HG02885 (cell line): ENCODE measurements at regions not wholly inside any gene's neighbourhood (a gene's known extent, or its start where the extent isn't known, plus 50 kb on each side); places are given as distances from the start of the nearest gene placed in this dataset.
"Not testable (repeated sequence)": the region's sequence is repeated elsewhere in the genome, so short reads cannot be mapped to it uniquely, and the experiment has no call there.

ENCODE experiments used
- ATAC-seq: cut with Tn5 transposase; IDR thresholded peaks from one replicate; pipeline ENCODE4 v1.9.1; 2021; ENCODE audit warnings: mild to moderate bottlenecking; ENCODE audit not compliant: unreplicated experiment, poor library complexity

DNA sequence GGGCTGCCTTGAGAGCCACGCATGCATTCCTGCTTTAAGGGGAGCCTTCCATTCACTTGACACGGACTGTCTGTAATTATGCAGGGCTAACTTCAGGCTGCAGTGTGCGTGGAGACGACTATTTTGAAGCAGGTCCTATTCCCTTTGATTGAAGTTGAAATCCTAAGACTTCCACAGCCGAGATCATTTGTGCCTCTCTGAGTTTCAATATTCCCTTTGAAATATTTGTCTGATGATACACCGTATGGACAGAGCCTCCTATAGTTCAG is 585.2 kb downstream of the TTLL7 start:
- not testable (repeated sequence) for ATAC-seq

DNA sequence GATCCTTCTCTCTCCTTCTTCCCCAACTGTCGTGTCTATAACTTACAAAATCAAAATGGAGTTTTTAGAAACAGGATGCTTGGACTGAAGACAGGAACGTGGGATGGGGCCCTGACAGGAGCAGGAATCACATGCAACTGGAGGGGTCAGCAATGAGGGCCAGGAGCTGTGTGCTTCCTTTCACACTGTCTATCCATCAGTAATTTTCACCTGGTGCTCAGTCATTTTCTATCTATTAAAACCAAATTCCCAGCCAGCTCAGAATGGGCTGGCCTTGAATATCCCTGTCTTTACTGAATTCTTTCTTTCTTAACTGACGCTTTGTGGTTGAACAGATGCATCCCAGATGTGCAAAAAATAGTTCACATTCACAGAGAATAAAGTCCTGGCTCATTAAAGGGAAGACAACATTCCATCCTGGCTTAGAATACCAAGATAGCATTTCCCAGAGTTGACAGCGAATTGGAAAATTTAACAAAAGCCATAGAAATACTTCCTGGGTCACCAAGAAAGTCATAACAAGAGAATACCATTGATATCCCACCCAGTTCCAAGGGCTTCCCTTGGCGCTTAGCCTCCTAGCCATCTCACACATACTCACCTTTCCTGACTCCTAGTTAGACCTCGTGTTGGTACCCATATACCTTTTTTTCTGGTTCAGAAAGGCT is 588.1 kb downstream of the TTLL7 start:
- not testable (repeated sequence) for ATAC-seq

DNA sequence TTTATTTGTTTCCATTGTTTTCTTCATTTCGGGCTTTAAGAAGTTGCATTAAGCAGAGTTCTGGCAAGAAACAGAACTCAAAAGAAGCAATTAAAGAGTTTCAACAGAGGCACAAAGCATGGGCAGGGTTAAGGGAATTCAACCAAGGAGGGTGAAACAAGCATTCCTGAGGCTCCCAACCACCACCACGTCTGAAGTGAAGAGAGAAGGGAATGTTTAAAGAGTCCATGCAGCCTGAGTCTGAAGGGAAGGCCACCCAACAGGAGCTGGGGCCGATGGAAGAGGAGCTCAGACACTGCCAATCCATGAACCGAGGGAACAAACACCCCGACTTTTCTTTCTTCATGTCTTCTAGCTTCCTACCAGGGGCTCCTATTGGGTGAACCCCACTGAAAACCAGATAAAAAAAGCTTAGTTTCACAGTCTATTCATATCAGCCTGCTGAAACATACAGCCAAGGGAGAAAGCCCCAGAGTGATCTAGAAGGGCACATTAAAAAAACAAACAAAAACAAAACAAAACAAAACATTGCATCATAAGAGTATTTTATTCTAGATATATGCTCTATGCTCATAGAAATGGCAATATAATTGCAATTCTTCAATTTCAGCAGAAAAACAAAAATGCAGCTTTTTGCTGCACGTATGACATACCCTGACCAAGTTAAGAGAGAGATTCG is 592.1 kb downstream of the TTLL7 start:
- peak; percentile 39 for ATAC-seq

DNA sequence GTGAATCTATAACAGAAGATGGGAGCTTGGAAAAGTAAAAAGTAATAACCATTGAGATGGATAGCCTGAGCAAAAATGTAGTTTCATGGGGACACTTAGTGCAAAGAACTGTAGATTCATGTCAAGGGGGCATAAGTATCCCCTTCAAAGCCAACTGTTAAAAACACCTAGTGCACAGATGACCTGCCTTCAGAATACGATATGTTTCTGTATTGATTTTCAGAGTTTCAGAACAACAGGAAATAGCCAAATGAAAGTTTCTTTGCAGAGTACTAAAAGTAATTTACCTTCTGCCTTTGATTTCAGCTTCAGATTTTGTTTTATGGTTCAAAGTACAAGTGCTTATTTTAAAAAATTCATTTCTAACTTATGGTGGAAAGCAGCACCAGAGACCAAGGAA is 593.1 kb downstream of the TTLL7 start:
- peak; percentile 52 for ATAC-seq

DNA sequence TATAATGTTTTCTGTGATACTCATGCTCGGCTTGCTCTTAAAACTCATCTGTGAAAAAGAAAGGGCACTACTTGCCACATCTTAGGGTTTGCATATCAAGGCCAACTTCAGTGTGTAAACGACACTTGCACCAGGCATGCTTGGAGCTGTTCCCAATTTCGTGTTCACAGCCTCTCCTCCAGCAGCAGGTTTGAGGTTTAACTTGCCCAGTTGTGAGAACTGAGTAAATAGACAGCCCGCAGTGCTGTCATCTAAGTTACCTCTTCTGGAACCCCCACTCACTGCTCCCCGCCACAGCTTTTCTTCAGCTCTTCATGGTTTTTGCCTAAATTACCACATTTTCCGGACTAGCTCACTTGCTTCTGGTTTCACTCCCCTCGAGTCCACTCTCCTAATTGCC is 595.4 kb downstream of the TTLL7 start:
- ATAC-seq, result peak; percentile 47

DNA sequence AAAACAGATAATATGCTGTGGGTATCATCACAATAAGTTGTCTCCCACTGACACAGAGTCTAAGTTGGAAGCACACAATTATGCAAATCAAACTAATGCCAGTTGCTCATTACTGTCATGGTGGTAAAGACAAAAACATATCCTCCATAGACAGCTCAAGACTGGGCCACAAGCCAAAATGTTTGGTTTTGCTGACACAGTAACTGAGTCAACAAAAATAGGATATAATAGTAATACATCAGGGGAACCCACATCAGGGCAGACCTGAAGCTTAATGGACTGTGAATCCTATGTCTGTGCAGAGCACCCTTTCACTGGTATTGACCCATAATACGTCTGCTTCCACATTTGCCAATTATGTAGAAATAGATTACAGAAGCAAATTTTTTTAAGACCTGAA is 597.8 kb downstream of the TTLL7 start:
- not testable (repeated sequence) for ATAC-seq

DNA sequence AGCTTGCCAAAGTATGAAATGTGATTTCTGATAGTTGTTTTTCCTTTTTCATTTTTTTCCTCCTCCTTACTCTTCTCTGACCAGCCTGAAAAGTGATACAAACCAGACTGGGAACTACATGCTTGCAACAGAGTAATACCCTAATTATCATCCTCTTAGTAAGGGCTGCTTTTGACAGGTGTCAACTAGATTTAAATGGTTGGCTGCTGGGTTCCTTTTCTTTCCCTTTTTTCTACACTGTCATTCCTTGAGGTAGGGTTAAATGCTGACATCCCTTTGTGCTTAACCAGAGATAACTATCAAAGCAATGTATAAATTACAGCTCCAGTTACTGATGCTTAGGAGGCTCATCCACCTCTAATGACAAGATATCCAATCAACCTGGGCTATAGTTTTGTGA is 598.8 kb downstream of the TTLL7 start:
- ATAC-seq, result not testable (repeated sequence)

DNA sequence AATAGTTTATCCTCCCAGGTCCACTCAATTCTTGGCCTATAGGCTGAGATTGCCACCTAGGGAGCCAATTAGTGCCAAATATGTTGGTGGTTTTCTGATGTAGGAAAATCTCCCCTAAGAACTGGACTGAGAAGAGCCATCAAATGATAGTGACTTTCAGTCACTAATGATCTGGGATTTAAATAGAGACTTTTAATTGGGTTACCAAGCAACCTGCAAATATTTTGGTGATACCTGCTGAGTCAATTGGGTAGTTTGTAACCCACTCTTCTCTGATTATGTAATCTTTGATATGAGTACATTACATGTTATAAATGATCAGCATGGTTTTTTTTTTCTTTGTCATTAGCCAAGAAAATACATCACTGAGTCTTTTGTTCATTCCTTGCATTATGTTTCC is 600.8 kb downstream of the TTLL7 start:
- ATAC-seq, result not testable (repeated sequence)

DNA sequence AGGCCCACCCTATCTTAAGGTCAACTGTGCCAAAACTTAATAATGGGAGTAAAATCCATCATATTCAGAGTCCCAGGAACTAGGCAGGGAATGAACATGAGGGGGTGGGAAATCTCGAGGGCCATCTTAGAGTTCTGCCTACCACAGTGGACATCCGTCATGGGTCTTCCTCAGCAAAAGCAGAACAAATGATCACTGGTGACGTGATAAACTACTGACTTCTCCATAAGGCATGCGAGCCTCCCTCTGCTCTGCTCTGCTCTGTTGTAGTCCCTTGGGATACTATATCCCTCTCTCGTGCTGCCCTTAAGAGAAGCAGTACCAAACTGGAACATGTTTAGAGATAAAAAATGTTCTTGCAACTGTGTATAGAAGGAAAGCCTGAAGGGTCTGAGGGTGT is 603.8 kb downstream of the TTLL7 start:
- not testable (repeated sequence) for ATAC-seq

DNA sequence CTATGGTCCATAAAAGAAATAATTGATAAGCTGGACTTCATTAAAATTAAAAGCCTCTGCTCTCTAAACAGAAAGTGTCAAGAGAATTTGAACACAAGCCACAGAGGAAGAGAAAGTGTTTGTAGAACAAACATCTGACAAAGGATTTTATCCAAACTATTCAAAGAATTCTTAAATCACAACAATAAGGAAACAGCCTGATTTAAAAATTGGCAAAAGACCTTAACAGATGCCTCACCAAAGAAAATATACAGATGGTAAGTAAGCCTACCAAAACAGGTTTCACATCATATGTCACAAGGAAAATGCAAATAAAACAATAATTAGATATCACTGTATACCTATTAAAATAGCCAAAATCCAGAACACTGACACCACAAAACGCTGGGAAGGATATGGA is 612.0 kb downstream of the TTLL7 start:
- not testable (repeated sequence) for ATAC-seq

DNA sequence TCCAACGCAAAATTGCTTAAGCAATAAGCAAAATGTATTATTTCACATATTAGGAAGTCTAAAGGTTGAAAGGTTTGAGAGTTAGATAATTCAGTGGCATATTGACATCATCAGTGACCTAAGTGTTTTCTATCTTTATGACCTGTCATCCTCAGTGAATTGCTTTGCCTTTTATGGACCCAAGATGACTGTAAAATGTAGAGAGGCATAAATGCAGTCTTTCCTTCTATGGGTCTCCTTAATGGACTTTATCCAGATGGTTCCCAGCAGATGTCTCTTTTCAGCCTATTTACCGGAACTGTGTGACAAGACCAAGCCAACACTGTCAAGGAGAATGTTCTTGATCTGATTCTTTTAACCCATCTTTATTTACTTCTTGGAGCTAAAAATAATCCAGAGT is 615.8 kb downstream of the TTLL7 start:
- ATAC-seq, result not testable (repeated sequence)

DNA sequence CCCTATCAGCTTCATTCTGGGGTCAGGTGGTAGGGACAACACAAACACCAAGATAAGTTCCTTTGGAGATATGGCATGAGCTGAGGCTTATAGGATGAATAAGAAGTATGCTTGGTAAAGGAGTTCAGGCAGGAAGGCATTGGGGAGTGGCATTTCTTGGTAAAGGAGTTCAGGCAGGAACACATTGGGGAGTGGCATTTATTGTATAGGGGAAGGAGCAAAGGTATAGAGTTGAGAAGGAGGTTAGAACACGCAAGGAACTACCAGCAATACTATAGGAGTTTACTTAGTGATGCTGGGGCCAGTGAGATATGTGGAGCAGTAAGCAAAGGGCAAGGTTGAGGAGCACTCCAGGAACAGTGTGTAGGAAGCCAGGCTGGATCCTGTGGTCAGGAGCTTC is 625.9 kb downstream of the TTLL7 start:
- not testable (repeated sequence) for ATAC-seq

DNA sequence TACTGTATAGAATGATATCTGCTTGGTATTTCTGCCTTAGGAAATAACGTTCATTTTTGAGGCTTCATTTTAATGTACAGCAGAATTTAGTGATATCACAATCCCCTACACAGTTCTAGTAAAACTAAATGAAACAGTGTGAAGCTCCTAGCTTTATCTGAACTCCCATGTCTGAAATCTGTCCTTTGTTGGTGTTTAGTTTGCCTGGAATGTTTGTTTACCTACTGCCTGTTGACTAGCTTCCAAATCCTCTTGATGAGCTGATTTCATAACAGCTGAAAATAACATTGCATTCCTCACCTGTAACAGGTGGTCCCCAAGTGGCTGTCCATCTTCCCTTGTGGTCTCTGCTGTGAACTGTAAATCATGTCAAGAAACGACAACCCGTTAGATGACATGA is 629.1 kb downstream of the TTLL7 start:
- not testable (repeated sequence) for ATAC-seq

DNA sequence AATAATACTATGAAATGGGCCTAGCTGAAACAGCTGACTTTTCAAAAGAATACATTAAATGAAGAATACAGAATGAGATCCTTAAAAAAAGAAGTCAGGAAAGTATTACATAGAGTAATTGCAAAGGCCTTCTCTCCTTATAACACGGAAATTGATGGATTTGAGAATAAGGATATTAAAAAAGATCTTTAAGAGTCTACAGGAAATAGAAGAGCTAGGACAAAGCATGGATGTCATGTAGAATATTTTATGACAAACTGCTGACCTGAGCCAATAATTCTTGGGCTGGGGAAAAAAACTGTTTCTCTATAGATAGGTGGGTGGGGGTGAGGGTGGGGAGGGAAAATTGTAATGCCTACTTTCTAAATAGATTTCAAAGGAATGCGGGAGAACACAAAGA is 633.6 kb downstream of the TTLL7 start:
- not testable (repeated sequence) for ATAC-seq

DNA sequence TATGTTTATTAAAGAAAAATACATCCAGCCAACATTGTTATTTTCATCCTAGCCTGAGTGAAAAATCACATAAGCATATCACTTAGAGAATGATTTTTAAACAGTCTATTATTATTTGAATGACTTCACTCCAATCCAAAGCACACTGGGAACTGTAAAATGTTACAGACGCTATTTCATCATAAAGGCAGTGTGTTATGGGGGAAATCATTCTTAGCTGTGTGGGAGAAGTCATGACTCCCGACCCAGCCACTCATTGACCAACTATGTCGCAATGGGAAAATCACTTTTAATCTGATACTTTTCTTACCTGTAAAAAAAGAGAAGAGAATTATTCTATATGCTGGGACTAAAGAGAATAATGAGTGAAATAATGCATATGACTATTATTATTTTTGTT is 653.6 kb downstream of the TTLL7 start:
- ATAC-seq, result not testable (repeated sequence)

DNA sequence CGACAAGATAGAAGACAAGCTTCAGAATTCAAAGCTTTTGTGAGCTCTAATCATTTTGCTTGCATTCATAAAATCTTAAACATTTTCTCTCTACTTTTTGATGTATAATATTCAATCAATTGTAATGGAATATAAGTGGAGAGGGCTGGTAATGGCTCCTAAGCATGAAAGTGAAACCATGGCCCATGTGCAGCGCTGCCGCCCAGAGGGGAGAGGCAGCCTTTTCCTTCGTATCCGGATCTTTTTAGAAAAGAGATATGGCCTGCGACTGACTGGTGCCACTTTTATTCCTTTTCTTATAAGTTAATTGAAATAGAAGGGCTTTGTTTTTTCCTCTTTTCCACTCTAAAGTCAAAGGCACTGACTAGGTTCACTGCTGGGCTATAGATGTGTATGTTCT is 655.2 kb downstream of the TTLL7 start:
- ATAC-seq, result not testable (repeated sequence)

DNA sequence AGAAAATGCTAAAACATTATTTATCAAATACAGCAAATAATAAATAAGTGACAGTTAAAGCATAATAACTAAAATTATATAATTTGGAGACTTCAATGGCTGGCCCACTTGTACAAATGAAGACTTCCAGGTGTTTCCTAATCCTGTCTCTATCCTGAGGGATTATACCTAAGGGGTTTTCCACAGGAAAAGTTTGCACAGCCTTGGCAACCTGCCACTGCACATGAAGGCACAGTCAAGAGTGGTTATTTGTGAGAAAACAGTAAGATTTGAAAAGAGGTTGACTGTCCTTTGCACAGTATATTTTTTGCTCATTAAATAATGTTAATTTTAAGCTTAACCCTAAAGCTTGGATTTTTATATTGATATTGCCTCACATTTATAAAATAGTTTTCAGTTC is 655.9 kb downstream of the TTLL7 start:
- not testable (repeated sequence) for ATAC-seq

DNA sequence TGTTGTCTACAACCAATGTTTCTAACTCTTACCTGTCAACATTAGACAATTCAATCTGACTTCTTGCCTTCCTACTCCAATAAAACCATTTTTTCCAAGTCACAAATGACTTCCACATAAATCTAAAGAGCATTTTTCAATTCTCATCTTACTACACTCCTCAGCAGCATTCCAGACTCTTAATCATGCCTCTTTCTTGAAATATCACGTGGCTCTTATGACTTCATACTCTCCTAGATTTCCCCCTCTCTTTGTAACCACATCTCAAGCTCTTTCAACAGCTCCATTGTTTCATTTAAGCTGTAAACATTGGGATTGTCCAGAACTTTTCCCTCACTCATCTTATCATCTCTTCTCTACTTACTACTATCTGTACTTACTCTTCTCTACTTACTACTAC is 666.6 kb downstream of the TTLL7 start:
- ATAC-seq, result not testable (repeated sequence)

DNA sequence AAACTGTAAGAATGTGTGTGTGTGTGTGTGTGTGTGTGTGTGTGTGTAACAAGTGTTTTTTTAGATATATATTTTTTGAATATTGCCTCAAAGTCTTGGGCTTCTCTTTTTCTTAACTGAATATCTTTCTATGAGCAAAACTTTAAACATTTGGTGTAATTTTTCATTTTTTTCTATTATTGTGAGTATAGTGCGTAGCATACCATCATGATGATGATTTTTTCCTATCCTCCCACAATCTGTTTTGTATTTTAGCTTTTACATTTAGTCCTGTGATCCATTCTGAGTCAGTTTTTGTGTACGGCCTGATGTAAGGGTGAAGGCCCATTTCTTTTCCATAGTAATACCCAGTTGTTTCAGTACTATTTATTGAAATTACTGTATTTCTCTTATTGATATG is 680.6 kb downstream of the TTLL7 start:
- ATAC-seq, result no peak

DNA sequence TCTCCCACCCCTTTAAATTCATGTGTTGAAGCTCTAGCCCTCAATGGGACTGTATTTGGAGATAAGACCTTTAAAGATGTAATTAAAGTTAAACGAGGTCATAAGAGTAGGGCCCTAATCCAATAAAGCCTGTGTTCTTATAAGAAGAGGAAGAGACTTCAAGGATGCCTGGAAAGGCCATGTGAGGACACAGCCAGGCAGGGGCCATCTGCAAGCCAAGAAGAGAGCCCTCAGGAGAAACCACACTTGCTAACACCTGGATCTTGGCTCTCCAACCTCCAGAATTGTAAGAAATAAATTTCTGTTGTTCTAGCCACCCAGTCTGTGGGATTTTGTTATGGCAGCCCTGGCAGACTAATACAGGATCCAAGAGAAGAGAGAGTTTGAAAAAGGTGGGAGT is 683.5 kb downstream of the TTLL7 start:
- not testable (repeated sequence) for ATAC-seq

DNA sequence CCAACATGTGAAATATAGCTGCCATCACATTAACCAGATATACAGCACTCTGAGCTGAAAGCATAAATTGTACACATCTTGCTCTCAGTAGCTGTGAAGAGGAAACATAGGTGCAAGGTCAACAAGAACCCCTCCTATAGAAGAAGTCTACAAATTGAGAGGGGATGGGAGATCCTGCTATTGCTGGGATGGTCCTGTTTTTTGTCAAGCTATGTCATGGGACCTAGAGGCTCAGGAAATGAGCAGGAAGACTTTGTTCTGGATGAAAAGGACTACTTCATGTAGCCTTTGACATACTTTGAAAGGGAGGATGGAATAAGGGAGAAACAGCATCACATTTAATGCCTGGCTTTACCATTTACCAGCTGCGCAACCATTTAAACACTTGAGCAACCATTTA is 688.8 kb downstream of the TTLL7 start:
- not testable (repeated sequence) for ATAC-seq

DNA sequence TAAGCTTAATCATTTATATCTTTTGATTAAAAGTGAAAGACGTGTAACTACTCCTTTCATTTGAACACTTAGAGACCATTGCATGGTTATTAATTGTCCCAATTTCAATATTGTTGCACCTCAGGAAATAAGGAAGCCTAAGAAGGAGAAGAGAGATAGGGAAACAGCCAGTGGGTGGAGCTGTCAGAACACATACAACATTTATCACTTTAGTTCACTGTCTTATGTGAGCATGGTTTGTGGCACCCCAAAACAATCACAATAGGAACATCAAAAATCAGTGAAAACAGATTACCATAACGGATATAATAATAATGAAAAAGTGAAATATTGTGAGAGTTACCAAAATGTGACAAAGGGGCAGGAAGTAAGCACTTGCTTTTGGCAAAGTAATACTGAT is 689.9 kb downstream of the TTLL7 start:
- ATAC-seq, result not testable (repeated sequence)
